Neuronal stem cell (in vitro differentiated cells): ENCODE measurements at regions not wholly inside any gene's neighbourhood (a gene's known extent, or its start where the extent isn't known, plus 50 kb on each side); places are given as distances from the start of the nearest gene placed in this dataset.

ENCODE experiments used
- DNase-seq: peaks from one replicate; pipeline ENCODE4 v3.0.0-alpha.2; 2013; ENCODE audit warnings: low spot score
- H2AFZ ChIP-seq: one replicate; pipeline ENCODE4 v1.6.1; 2013; ENCODE audit warnings: mild to moderate bottlenecking, low read length, inconsistent platforms
- H2AK5ac ChIP-seq: 2 replicates; pipeline ENCODE4 v1.6.1; 2013; ENCODE audit warnings: low read depth, mild to moderate bottlenecking, inconsistent platforms, low read length, moderate library complexity, mixed read lengths
- H2BK120ac ChIP-seq: 2 replicates; pipeline ENCODE4 v1.6.1; 2013; ENCODE audit warnings: low read depth, mild to moderate bottlenecking, inconsistent platforms, low read length, moderate library complexity, mixed read lengths
- H2BK12ac ChIP-seq: one replicate; pipeline ENCODE4 v1.6.1; 2013; ENCODE audit warnings: low read length, inconsistent platforms
- H2BK15ac ChIP-seq: 2 replicates; pipeline ENCODE4 v1.6.1; 2013; ENCODE audit warnings: mild to moderate bottlenecking, low read length, inconsistent platforms, mixed read lengths
- H2BK5ac ChIP-seq: one replicate; pipeline ENCODE4 v1.6.1; 2013; ENCODE audit warnings: inconsistent platforms, mild to moderate bottlenecking, low read length, moderate library complexity
- H3K14ac ChIP-seq: one replicate; pipeline ENCODE4 v1.6.1; 2013; ENCODE audit warnings: low read length, inconsistent platforms
- H3K18ac ChIP-seq: 2 replicates; pipeline ENCODE4 v1.6.1; 2013; ENCODE audit warnings: low read length, inconsistent platforms
- H3K23ac ChIP-seq: 2 replicates; pipeline ENCODE4 v1.6.1; 2013; ENCODE audit warnings: low read depth, mild to moderate bottlenecking, mixed read lengths, low read length, inconsistent platforms; ENCODE audit not compliant: poor library complexity
- H3K27ac ChIP-seq: replicated peaks from 3 replicates; pipeline ENCODE4 v1.5.1; 2013; ENCODE audit warnings: low read length, inconsistent platforms
- H3K27me3 ChIP-seq, 3 experiments: 2 replicates each; pipeline ENCODE4 v1.6.1; 2013; ENCODE audit warnings: low read length in 3 of 3, mild to moderate bottlenecking in 2 of 3, inconsistent platforms in 1 of 3, low read depth in 1 of 3, mixed read lengths in 1 of 3, moderate library complexity in 1 of 3; ENCODE audit not compliant: control insufficient read depth in 3 of 3, insufficient read depth in 3 of 3
- H3K36me3 ChIP-seq, 2 donors: replicated peaks in 1 of 2; 2 replicates each; pipeline ENCODE4 v1.6.1; 2013; ENCODE audit warnings: low read length in 2 of 2; ENCODE audit not compliant: control insufficient read depth in 2 of 2, insufficient read depth in 2 of 2
- H3K4ac ChIP-seq: 2 replicates; pipeline ENCODE4 v1.6.1; 2013; ENCODE audit warnings: inconsistent platforms, mild to moderate bottlenecking, low read length, moderate library complexity
- H3K4me1 ChIP-seq, 2 donors: 1 replicate in 1 of 2; 2 replicates in 1 of 2; pipeline ENCODE4 v1.6.1; 2013; ENCODE audit warnings: low read length in 2 of 2, low read depth in 1 of 2; ENCODE audit not compliant: control insufficient read depth in 2 of 2, insufficient read depth in 1 of 2
- H3K4me2 ChIP-seq: one replicate; pipeline ENCODE4 v1.6.1; 2013; ENCODE audit warnings: mild to moderate bottlenecking, low read length, inconsistent platforms; ENCODE audit not compliant: insufficient read depth, poor library complexity, severe bottlenecking
- H3K4me3 ChIP-seq, 2 donors: 2 replicates each; pipeline ENCODE4 v1.5.1; 2013; ENCODE audit warnings: low read length in 2 of 2, mild to moderate bottlenecking in 2 of 2, inconsistent platforms in 1 of 2, moderate library complexity in 1 of 2
- H3K79me1 ChIP-seq: one replicate; pipeline ENCODE4 v1.6.1; 2013; ENCODE audit warnings: low read depth, mild to moderate bottlenecking, inconsistent platforms, low read length, moderate library complexity
- H3K9ac ChIP-seq: one replicate; pipeline ENCODE4 v1.6.1; 2013; ENCODE audit warnings: mild to moderate bottlenecking, low read depth, low read length, inconsistent platforms; ENCODE audit not compliant: poor library complexity
- H3K9me3 ChIP-seq, 2 donors: replicated peaks in 1 of 2; 2 replicates each; pipeline versions ENCODE3 to v1.6.1; 2013; ENCODE audit warnings: low read length in 2 of 2, mild to moderate bottlenecking in 2 of 2, inconsistent platforms in 1 of 2, low read depth in 1 of 2, mixed read lengths in 1 of 2, moderate library complexity in 1 of 2; ENCODE audit not compliant: control insufficient read depth in 2 of 2, insufficient read depth in 1 of 2
- H4K8ac ChIP-seq: one replicate; pipeline ENCODE4 v1.6.1; 2013; ENCODE audit warnings: low read depth, mild to moderate bottlenecking, inconsistent platforms, low read length, moderate library complexity
- H4K91ac ChIP-seq: one replicate; pipeline ENCODE4 v1.6.1; 2013; ENCODE audit warnings: low read length, low read depth, mild to moderate bottlenecking, inconsistent platforms; ENCODE audit not compliant: poor library complexity
- WGBS, 2 donors: extraction: QIAGEN DNeasy Blood & Tissue Kit; methylation state at CpG; one replicate each; pipeline ENCODE4 v1.1.7; 2013; ENCODE audit warnings: missing lambda C conversion rate in 2 of 2, mixed read lengths in 1 of 2; ENCODE audit not compliant: insufficient read length in 2 of 2, insufficient replicate concordance in 1 of 2; ENCODE audit errors: extremely low coverage in 2 of 2; 5-methylcytosine and 5-hydroxymethylcytosine counted together

DNA sequence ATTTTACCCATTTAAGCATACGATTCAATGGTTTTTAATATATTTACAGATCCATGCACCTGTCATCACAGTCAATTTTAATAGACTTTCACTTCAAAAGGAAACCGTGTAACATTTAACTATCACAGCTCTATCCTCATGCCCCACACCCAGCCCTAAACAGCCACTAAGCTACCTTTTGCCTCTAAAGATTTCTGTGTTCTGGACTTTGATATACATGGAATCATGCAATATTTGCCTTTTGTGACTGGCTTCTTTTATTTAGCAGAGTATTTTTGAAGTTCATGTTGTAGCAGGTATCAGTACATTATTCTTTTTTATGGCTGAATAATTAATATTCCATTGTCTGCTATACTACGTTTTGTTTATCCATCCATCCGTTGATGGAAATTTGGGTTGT, 50.3 kb upstream of the STX16 start:
- H3K9me3 ChIP-seq: no peaks in the 10 kb centered on the region
- H2BK5ac ChIP-seq: no peak overlapping the region
- H3K27ac ChIP-seq: no peak overlapping the region
- H2BK12ac ChIP-seq: no peak overlapping the region
- H2AFZ ChIP-seq: no peak overlapping the region
- H2AK5ac ChIP-seq: no peak overlapping the region
- no peaks in the 10 kb centered on the region for H3K36me3 ChIP-seq
- H3K9ac ChIP-seq: no peak overlapping the region
- WGBS, 2 donors: no CpG with 5 or more reads among the region's 4 CpGs
- DNase-seq: no peak
- no peak overlapping the region for H3K4me3 ChIP-seq
- no peak overlapping the region for H4K91ac ChIP-seq
- no peak overlapping the region for H2BK15ac ChIP-seq
- no peak overlapping the region for H3K23ac ChIP-seq
- peaks cover 0 to 16% (median 0%) of the 10 kb centered on the region in 3 experiments for H3K27me3 ChIP-seq
- H3K4ac ChIP-seq: no peak overlapping the region
- H3K14ac ChIP-seq: no peak overlapping the region
- no peak overlapping the region for H3K4me2 ChIP-seq
- no peaks in the 10 kb centered on the region for H3K79me1 ChIP-seq
- no peak overlapping the region for H2BK120ac ChIP-seq
- H3K4me1 ChIP-seq: peaks cover 3 to 9% of the 10 kb centered on the region in 2 donors
- no peak overlapping the region for H3K18ac ChIP-seq
- H4K8ac ChIP-seq: no peak overlapping the region

DNA sequence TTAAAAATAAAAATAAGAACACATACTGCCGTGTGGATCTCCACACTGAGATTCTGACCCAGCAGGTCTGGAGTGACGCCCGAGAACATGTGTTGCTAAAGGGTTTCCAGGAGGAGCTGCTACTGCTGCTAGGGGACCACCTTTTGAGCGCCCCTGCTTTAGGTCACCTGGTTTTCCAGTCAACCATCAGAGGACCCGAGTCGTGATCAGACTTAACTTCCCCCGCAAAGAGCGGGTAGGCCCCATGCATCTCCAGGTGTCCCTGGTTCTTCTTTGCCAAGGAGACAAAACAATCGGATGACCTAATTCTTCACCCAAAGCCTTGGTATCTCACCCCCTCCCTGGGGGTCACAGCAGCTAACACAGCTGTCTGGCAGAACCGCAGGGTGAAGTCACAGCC, 51.1 kb upstream of the STX16 start:
- no peak overlapping the region for H3K27ac ChIP-seq
- no CpG with 5 or more reads among the region's 10 CpGs for WGBS, 2 donors

GRCh38 chr20:58598211-58599015, 52.7 kb upstream of the STX16 start:
- Histone ChIP-seq H4K8ac (no peak overlapping the region), H2BK12ac (no peak overlapping the region), H2AFZ (no peak overlapping the region), H2BK120ac (no peak overlapping the region), H3K27me3 (peaks cover 0 to 31% (median 0%) of the 10 kb centered on the region in 3 experiments), H3K27ac (no peak overlapping the region), H3K14ac (no peak overlapping the region), H3K4me3 (no peak overlapping the region), H2BK15ac (no peak overlapping the region), H3K4me1 (peaks cover 7 to 9% of the 10 kb centered on the region in 2 donors), H3K79me1 (no peaks in the 10 kb centered on the region), H2BK5ac (no peak overlapping the region), H2AK5ac (no peak overlapping the region), H3K36me3 (no peaks in the 10 kb centered on the region), H3K4ac (peak overlapping the region; percentile 38), H4K91ac (no peak overlapping the region), H3K9me3 (no peaks in the 10 kb centered on the region), H3K18ac (no peak overlapping the region), H3K9ac (no peak overlapping the region), H3K4me2 (no peak overlapping the region), H3K23ac (no peak overlapping the region)
- WGBS, 2 donors: no CpG with 5 or more reads among the region's 6 CpGs
- DNase-seq: no peak

More for the DNA sequence above, 51.1 kb upstream of the STX16 start:
- Histone ChIP-seq H2AFZ (no peak overlapping the region), H3K4me1 (peaks cover 3 to 6% of the 10 kb centered on the region in 2 donors), H3K18ac (no peak overlapping the region), H3K4me2 (no peak overlapping the region), H3K36me3 (no peaks in the 10 kb centered on the region), H3K4ac (no peak overlapping the region), H2BK120ac (no peak overlapping the region), H3K27me3 (peaks cover 0 to 19% (median 0%) of the 10 kb centered on the region in 3 experiments), H2AK5ac (no peak overlapping the region), H4K91ac (no peak overlapping the region), H2BK5ac (no peak overlapping the region), H2BK12ac (no peak overlapping the region), H3K23ac (no peak overlapping the region), H3K79me1 (no peaks in the 10 kb centered on the region), H3K9me3 (no peaks in the 10 kb centered on the region), H3K4me3 (no peak overlapping the region), H4K8ac (no peak overlapping the region), H2BK15ac (no peak overlapping the region), H3K14ac (no peak overlapping the region), H3K9ac (no peak overlapping the region)
- no peak for DNase-seq

DNA sequence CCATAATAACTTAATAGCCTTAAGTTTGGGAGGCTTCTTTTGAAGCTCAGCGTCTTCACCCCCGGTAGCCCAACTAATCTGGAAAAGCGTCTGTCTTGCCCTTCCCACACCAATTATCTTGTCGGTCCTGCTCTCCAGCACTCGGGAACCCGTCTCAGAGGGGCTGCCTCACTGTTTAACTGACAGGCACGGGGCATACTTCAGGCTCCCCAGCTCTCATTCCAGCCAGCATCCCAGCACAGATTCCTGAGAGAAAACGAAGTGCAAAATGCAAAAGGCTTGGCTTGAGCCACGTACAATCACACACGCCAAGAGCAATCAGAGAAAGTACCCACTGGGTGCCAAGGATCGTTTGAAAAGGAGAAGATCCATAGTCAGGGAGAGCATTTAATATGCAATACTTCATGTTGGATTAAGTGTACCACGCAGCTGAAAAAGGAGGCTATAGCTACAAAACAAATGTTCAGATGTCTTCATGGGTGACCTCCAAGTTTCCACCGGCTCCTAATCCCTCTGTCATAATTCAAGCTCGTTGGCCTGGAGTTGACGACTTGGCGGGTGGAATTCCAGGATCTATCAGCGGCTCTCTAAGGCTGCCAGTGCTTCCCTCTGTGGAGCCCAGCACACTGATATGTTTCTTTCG, 53.7 kb upstream of the STX16 start:
- Histone ChIP-seq H3K14ac (no peak overlapping the region), H3K9ac (no peak overlapping the region), H2BK15ac (no peak overlapping the region), H3K9me3 (no peaks in the 10 kb centered on the region), H3K79me1 (no peaks in the 10 kb centered on the region), H3K23ac (no peak overlapping the region), H2BK120ac (no peak overlapping the region), H2BK12ac (no peak overlapping the region), H2AFZ (peak overlapping the region; percentile 74), H3K27ac (no peak overlapping the region), H3K18ac (no peak overlapping the region), H3K4ac (no peak overlapping the region), H3K36me3 (no peaks in the 10 kb centered on the region), H4K91ac (no peak overlapping the region), H3K4me2 (no peak overlapping the region), H3K4me3 (no peak overlapping the region), H3K27me3 (peaks cover 0 to 41% (median 0%) of the 10 kb centered on the region in 3 experiments), H2AK5ac (no peak overlapping the region), H3K4me1 (peaks cover 7 to 9% of the 10 kb centered on the region in 2 donors), H2BK5ac (no peak overlapping the region), H4K8ac (no peak overlapping the region)
- DNase-seq: no peak
- no CpG with 5 or more reads among the region's 18 CpGs for WGBS, 2 donors
